ENCODE measurements at regions not wholly inside any gene's neighbourhood (a gene's known extent, or its start where the extent isn't known, plus 50 kb on each side); places are given as distances from the start of the nearest gene placed in this dataset.

DNA sequence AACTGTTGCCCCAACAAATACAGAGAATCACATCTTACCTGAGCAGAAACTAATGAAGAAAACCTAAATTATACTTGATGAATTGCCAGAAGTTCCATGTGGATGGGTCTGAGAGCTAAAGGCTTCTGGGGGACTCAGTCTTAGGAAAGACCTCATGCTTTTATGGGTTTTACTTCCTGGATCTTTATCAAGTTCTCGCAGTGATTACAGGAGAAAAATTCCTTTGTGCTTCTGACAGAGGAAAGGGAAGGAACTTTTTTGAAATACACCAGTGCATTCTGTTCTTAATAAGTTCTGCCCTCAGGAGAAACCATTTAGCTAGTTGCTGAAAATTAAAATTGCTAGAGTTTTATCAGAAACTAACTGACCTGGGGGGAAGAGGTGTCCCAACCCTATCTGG lies 203.9 kb upstream of the KITLG start:
- Histone ChIP-seq H3K9ac (ENCODE audit: insufficient read depth in 1 of 2, low read length in 2 of 2) (no peak overlapping the region), H3K9me3 (ENCODE audit: control insufficient read depth in 4 of 4, insufficient read depth in 3 of 4, low read length in 3 of 4) (no peaks in the 10 kb centered on the region), H3K27ac (ENCODE audit: low read depth in 1 of 2, low read length in 1 of 2) (no peak overlapping the region), H3K27me3 (ENCODE audit: control insufficient read depth in 3 of 3, insufficient read depth in 3 of 3, low read length in 2 of 3) (no peaks in the 10 kb centered on the region), H3K4me1 (ENCODE audit: control insufficient read depth in 5 of 5, insufficient read depth in 5 of 5, low read length in 5 of 5) (no peaks in the 10 kb centered on the region), H3K4me3 (no peak overlapping the region), H3K36me3 (ENCODE audit: control insufficient read depth in 4 of 4, insufficient read depth in 4 of 4, low read length in 4 of 4) (no peaks in the 10 kb centered on the region)
- TF ChIP-seq, protein P1, sequence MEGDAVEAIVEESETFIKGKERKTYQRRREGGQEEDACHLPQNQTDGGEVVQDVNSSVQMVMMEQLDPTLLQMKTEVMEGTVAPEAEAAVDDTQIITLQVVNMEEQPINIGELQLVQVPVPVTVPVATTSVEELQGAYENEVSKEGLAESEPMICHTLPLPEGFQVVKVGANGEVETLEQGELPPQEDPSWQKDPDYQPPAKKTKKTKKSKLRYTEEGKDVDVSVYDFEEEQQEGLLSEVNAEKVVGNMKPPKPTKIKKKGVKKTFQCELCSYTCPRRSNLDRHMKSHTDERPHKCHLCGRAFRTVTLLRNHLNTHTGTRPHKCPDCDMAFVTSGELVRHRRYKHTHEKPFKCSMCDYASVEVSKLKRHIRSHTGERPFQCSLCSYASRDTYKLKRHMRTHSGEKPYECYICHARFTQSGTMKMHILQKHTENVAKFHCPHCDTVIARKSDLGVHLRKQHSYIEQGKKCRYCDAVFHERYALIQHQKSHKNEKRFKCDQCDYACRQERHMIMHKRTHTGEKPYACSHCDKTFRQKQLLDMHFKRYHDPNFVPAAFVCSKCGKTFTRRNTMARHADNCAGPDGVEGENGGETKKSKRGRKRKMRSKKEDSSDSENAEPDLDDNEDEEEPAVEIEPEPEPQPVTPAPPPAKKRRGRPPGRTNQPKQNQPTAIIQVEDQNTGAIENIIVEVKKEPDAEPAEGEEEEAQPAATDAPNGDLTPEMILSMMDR (IDR thresholded peaks at IDR 0.05; ENCODE audit: control extremely low read depth, extremely low read depth): no peak
- 66 to 67% methylated on average over 1 of the region's 1 CpG for WGBS, 2 donors
- DNase-seq (no peak), ATAC-seq (ENCODE audit: insufficient read depth, low FRiP score) (no peak)

DNA sequence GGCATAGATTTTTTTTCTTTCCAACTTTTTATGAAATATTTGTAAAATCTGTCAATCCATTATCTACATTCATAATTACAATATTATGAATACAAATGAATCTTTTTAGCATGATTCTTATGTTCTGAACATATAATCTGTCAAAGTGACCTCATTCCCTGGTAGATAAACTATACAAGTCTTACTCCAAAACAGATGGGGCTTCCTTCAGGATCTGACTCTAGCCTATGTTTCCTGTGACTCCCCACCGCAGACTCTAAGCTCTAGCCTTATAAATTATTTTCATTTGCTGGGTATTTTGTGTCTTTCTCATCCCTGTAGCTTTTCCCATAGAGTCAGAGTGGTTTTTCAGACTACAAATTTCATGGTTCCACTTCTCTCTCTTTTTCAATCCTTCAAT lies 202.1 kb upstream of the KITLG start:
- TF ChIP-seq, protein P1 (IDR thresholded peaks at IDR 0.05; ENCODE audit: control extremely low read depth, extremely low read depth): no peak
- DNase-seq (no peak), ATAC-seq (ENCODE audit: insufficient read depth, low FRiP score) (no peak)
- Histone ChIP-seq H3K27me3 (ENCODE audit: control insufficient read depth in 3 of 3, insufficient read depth in 3 of 3, low read length in 2 of 3) (no peaks in the 10 kb centered on the region), H3K4me3 (no peak overlapping the region), H3K9me3 (ENCODE audit: control insufficient read depth in 4 of 4, insufficient read depth in 3 of 4, low read length in 3 of 4) (peaks cover 0 to 2% (median 0%) of the 10 kb centered on the region in 4 donors), H3K36me3 (ENCODE audit: control insufficient read depth in 4 of 4, insufficient read depth in 4 of 4, low read length in 4 of 4) (no peaks in the 10 kb centered on the region), H3K4me1 (ENCODE audit: control insufficient read depth in 5 of 5, insufficient read depth in 5 of 5, low read length in 5 of 5) (no peaks in the 10 kb centered on the region), H3K9ac (ENCODE audit: insufficient read depth in 1 of 2, low read length in 2 of 2) (no peak overlapping the region), H3K27ac (ENCODE audit: low read depth in 1 of 2, low read length in 1 of 2) (no peak overlapping the region)
- WGBS, 2 donors: 74 to 95% methylated on average over 1 of the region's 1 CpG

DNA sequence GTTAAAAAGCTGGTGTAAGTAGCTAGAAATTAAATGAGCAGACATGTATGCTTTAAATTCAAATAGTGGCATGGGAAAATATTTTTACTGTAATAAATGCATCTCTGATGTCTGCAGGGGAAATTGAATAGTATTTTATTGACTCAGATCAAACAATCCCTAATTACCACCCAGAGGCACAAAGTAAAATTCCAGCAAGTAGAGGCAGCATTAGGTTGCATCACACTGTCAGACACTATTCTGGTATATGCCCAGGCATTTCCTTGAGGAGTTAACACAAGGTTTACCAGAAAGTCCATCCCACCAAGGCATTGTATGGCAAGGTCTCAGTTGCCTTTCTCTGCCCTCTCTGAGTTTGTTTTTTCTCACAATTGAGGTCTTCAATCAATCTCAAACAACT lies 201.6 kb upstream of the KITLG start:
- Histone ChIP-seq H3K36me3 (ENCODE audit: control insufficient read depth in 4 of 4, insufficient read depth in 4 of 4, low read length in 4 of 4) (no peaks in the 10 kb centered on the region), H3K9me3 (ENCODE audit: control insufficient read depth in 4 of 4, insufficient read depth in 3 of 4, low read length in 3 of 4) (peaks cover 0 to 2% (median 0%) of the 10 kb centered on the region in 4 donors), H3K27me3 (ENCODE audit: control insufficient read depth in 3 of 3, insufficient read depth in 3 of 3, low read length in 2 of 3) (no peaks in the 10 kb centered on the region), H3K27ac (ENCODE audit: low read depth in 1 of 2, low read length in 1 of 2) (no peak overlapping the region), H3K4me3 (no peak overlapping the region), H3K4me1 (ENCODE audit: control insufficient read depth in 5 of 5, insufficient read depth in 5 of 5, low read length in 5 of 5) (no peaks in the 10 kb centered on the region), H3K9ac (ENCODE audit: insufficient read depth in 1 of 2, low read length in 2 of 2) (no peak overlapping the region)
- no peak for ATAC-seq (ENCODE audit: insufficient read depth, low FRiP score)
- TF ChIP-seq, protein P1 (IDR thresholded peaks at IDR 0.05; ENCODE audit: control extremely low read depth, extremely low read depth): no peak
- DNase-seq: no peak

DNA sequence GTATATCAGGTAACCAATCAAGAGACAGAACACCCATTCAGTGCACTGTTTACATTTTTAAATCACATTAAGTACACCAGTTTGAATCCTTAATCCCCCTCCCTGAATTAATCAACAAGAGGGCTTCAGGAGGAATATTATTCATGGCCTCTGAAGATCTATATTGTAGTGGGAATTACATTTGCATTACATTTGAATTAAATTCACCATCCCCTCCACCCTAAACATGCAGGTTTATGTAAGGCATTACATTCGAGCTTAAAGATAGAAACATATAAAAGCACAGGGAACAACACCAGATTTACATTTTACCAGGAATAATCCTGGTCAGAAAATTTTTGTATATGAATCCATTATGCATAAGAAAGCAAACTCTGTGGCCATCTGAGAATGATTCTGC lies 197.8 kb upstream of the KITLG start:
- Histone ChIP-seq H3K4me3 (no peak overlapping the region), H3K27me3 (ENCODE audit: control insufficient read depth in 3 of 3, insufficient read depth in 3 of 3, low read length in 2 of 3) (no peaks in the 10 kb centered on the region), H3K9ac (ENCODE audit: insufficient read depth in 1 of 2, low read length in 2 of 2) (no peak overlapping the region), H3K4me1 (ENCODE audit: control insufficient read depth in 5 of 5, insufficient read depth in 5 of 5, low read length in 5 of 5) (no peaks in the 10 kb centered on the region), H3K36me3 (ENCODE audit: control insufficient read depth in 4 of 4, insufficient read depth in 4 of 4, low read length in 4 of 4) (no peaks in the 10 kb centered on the region), H3K9me3 (ENCODE audit: control insufficient read depth in 4 of 4, insufficient read depth in 3 of 4, low read length in 3 of 4) (peaks cover 0 to 2% (median 0%) of the 10 kb centered on the region in 4 donors), H3K27ac (ENCODE audit: low read depth in 1 of 2, low read length in 1 of 2) (no peak overlapping the region)
- WGBS, 2 donors: 84 to 87% methylated on average over 1 of the region's 1 CpG
- no peak for ATAC-seq (ENCODE audit: insufficient read depth, low FRiP score)
- DNase-seq: no peak
- TF ChIP-seq, protein P1 (IDR thresholded peaks at IDR 0.05; ENCODE audit: control extremely low read depth, extremely low read depth): no peak

Measured in lung (tissue), 11 donors.